Spleen (tissue), 7 donors: ENCODE measurements at regions not wholly inside any gene's neighbourhood (a gene's known extent, or its start where the extent isn't known, plus 50 kb on each side); places are given as distances from the start of the nearest gene placed in this dataset.

Experiments
- POLR2A ChIP-seq, 3 donors: fragments of 450-650 bp; IDR thresholded peaks; one replicate each; pipeline ENCODE4 v1.5.1; 2017; ENCODE audit warnings: antibody characterized with exemption in 3 of 3, mild to moderate bottlenecking in 1 of 3
- POLR2AphosphoS5 ChIP-seq, 3 donors: sonication (generic); formaldehyde crosslinking; IDR thresholded peaks; one replicate each; pipeline ENCODE4 v1.5.1; 2017; ENCODE audit warnings: antibody characterized with exemption in 3 of 3
- TF ChIP-seq, protein P1 (sequence below), 11 experiments: fragments of 200-600 bp in 7 of 11; fragments of 450-650 bp in 4 of 11; sonication (generic) in 4 of 11; IDR thresholded peaks in 8 of 11; conservative IDR thresholded peaks in 3 of 11; 1 replicate in 7 of 11; 2 replicates in 4 of 11; pipeline versions ENCODE4 v1.4.0 to v1.8.0; 2016 to 2021; ENCODE audit warnings: antibody characterized with exemption in 11 of 11, inconsistent platforms in 4 of 11, mild to moderate bottlenecking in 1 of 11
- donor health status: DM: no; HTN: no; CAD: no; lungs with moderate emphysema.
- donor health status: DM: no; HTN: no; CAD: no.
- donor health status: DM: no; HTN: no; CAD: no.

DNA sequence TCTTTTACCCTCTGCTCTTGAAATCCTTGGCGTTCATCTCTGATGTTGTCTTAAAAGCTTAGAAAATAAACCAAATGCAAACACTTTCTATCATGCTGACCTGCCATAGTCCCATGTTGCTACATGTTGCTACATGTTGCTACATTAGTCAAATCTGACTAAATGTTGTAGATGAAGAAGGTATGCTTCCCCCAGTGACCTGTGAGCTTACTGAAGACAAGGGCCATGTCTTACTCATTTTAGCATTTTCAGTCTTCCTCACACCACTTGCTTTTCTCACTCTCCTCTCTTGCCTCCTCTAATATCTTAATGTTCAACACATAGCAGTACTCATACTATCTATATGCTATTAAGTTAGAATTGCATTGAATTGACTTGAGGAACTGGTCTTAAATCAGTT, 346.4 kb upstream of the MTNR1B start:
- TF ChIP-seq POLR2A (IDR thresholded peaks at IDR 0.05) (no peak), POLR2AphosphoS5 (IDR thresholded peaks at IDR 0.05) (no peak)
- TF ChIP-seq, protein P1, sequence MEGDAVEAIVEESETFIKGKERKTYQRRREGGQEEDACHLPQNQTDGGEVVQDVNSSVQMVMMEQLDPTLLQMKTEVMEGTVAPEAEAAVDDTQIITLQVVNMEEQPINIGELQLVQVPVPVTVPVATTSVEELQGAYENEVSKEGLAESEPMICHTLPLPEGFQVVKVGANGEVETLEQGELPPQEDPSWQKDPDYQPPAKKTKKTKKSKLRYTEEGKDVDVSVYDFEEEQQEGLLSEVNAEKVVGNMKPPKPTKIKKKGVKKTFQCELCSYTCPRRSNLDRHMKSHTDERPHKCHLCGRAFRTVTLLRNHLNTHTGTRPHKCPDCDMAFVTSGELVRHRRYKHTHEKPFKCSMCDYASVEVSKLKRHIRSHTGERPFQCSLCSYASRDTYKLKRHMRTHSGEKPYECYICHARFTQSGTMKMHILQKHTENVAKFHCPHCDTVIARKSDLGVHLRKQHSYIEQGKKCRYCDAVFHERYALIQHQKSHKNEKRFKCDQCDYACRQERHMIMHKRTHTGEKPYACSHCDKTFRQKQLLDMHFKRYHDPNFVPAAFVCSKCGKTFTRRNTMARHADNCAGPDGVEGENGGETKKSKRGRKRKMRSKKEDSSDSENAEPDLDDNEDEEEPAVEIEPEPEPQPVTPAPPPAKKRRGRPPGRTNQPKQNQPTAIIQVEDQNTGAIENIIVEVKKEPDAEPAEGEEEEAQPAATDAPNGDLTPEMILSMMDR (IDR thresholded peaks at IDR 0.05 in 8 of 11, conservative IDR thresholded peaks at IDR 0.05 in 3 of 11) = no peak
